T-cell (primary cell): ENCODE measurements at regions not wholly inside any gene's neighbourhood (a gene's known extent, or its start where the extent isn't known, plus 50 kb on each side); places are given as distances from the start of the nearest gene placed in this dataset.

ENCODE experiments used
- ATAC-seq, 4 experiments: fragments of 200-7000 bp in 3 of 4; fragments of 150-1000 bp in 1 of 4; cut with Tn5 transposase; replicated peaks in 1 of 4; 1 replicate in 3 of 4; 2 replicates in 1 of 4; pipeline ENCODE4 v1.10.0; 2021; ENCODE audit warnings: moderate library complexity in 3 of 4, mild to moderate bottlenecking in 2 of 4, moderate number of reproducible peaks in 1 of 4
- CTCF ChIA-PET, 2 donors: fragments of 300-600 bp; sonication (Branson Sonifier 250); formaldehyde crosslinking; loops; one replicate each; lab custom pipeline; 2022; ENCODE audit warnings: antibody characterized with exemption in 2 of 2; lab: Charles Lee
- POLR2A ChIA-PET, 2 donors: fragments of 300-600 bp; sonication (Branson Sonifier 250); formaldehyde crosslinking; loops; one replicate each; lab custom pipeline; 2022; ENCODE audit warnings: antibody characterized with exemption in 2 of 2; lab: Charles Lee
- DNase-seq, 35 experiments: peaks; one replicate each; pipeline versions ENCODE4 v3.0.0 to v3.0.0-alpha.2; 2013 to 2023
- H3K27ac ChIP-seq: one replicate; pipeline ENCODE4 v1.5.1; 2013; ENCODE audit warnings: low read length
- H3K27me3 ChIP-seq, 2 experiments: replicated peaks in 1 of 2; 1 replicate in 1 of 2; 2 replicates in 1 of 2; pipeline versions ENCODE4 v1.6.1 to v1.7.0; 2013; ENCODE audit warnings: low read length in 1 of 2, mixed read lengths in 1 of 2; ENCODE audit not compliant: control insufficient read depth in 2 of 2, insufficient read depth in 2 of 2; ENCODE audit errors: extremely low read depth in 1 of 2
- H3K36me3 ChIP-seq, 2 donors: 1 replicate in 1 of 2; 2 replicates in 1 of 2; pipeline versions ENCODE4 v1.6.1 to v1.7.0; 2013; ENCODE audit warnings: low read length in 1 of 2; ENCODE audit not compliant: control insufficient read depth in 2 of 2, insufficient read depth in 1 of 2; ENCODE audit errors: extremely low read depth in 1 of 2
- H3K4me1 ChIP-seq, 2 experiments: 1 replicate in 1 of 2; 2 replicates in 1 of 2; pipeline versions ENCODE4 v1.6.1 to v1.7.0; 2013; ENCODE audit warnings: low read length in 2 of 2, mixed read lengths in 1 of 2; ENCODE audit not compliant: insufficient read depth in 2 of 2, control insufficient read depth in 1 of 2; ENCODE audit errors: extremely low read depth in 1 of 2
- H3K4me3 ChIP-seq, 2 donors: 1 replicate in 1 of 2; 2 replicates in 1 of 2; pipeline versions ENCODE4 v1.5.1 to v1.7.0; 2013; ENCODE audit warnings: mild to moderate bottlenecking in 2 of 2, low read length in 1 of 2, moderate library complexity in 1 of 2; ENCODE audit not compliant: control insufficient read depth in 1 of 2; ENCODE audit errors: extremely low read depth in 1 of 2
- H3K9me3 ChIP-seq: 2 replicates; pipeline ENCODE4 v1.7.0; 2013
- H3K27ac Mint-ChIP-seq, 2 donors: one replicate each; pipeline ENCODE4 v1.8.0; 2020 to 2021; ENCODE audit warnings: mild to moderate bottlenecking in 2 of 2, mixed read lengths in 2 of 2
- H3K27me3 Mint-ChIP-seq, 2 donors: one replicate each; pipeline ENCODE4 v1.8.0; 2021 to 2022; ENCODE audit warnings: mixed read lengths in 2 of 2
- H3K36me3 Mint-ChIP-seq: one replicate; pipeline ENCODE4 v1.8.0; 2021; ENCODE audit warnings: mixed read lengths
- H3K4me1 Mint-ChIP-seq, 3 donors: one replicate each; pipeline ENCODE4 v1.8.0; 2020 to 2022; ENCODE audit warnings: mixed read lengths in 3 of 3, mild to moderate bottlenecking in 1 of 3
- H3K4me3 Mint-ChIP-seq, 3 donors: one replicate each; pipeline ENCODE4 v1.8.0; 2020 to 2022; ENCODE audit warnings: mild to moderate bottlenecking in 3 of 3, mixed read lengths in 3 of 3, moderate library complexity in 3 of 3
- H3K9me3 Mint-ChIP-seq, 3 donors: one replicate each; pipeline ENCODE4 v1.8.0; 2020 to 2022; ENCODE audit warnings: mixed read lengths in 3 of 3
- WGBS: methylation state at CpG from one replicate; pipeline ENCODE4 v1.1.5; 2013; ENCODE audit warnings: missing lambda C conversion rate; ENCODE audit not compliant: insufficient coverage; 5-methylcytosine and 5-hydroxymethylcytosine counted together

GRCh38 chr4:11693693-11694092 lies 265.0 kb upstream of the HS3ST1 start:
- no peaks in the 10 kb centered on the region for H3K27me3 ChIP-seq
- H3K9me3 Mint-ChIP-seq, result peaks cover 6 to 10% (median 9%) of the 10 kb centered on the region in 3 donors
- no peak overlapping the region for H3K27ac ChIP-seq
- H3K36me3 Mint-ChIP-seq, result no peaks in the 10 kb centered on the region
- WGBS, result 60% methylated on average over 2 of the region's 2 CpGs
- H3K4me3 ChIP-seq, result no peak overlapping the region
- ATAC-seq (no peak), DNase-seq (no peak)
- H3K4me1 Mint-ChIP-seq, result no peaks in the 10 kb centered on the region
- H3K27me3 Mint-ChIP-seq, result no peaks in the 10 kb centered on the region
- ChIA-PET POLR2A (no interaction called here), CTCF (no interaction called here)
- H3K27ac Mint-ChIP-seq, result no peak overlapping the region
- no peaks in the 10 kb centered on the region for H3K4me1 ChIP-seq
- H3K9me3 ChIP-seq, result no peaks in the 10 kb centered on the region
- H3K36me3 ChIP-seq, result no peaks in the 10 kb centered on the region
- H3K4me3 Mint-ChIP-seq, result no peak overlapping the region

- ChIA-PET CTCF (no interaction called here), POLR2A (no interaction called here)
- Histone ChIP-seq H3K36me3 (no peaks in the 10 kb centered on the region), H3K9me3 (no peaks in the 10 kb centered on the region), H3K4me3 (no peak overlapping the region), H3K4me1 (no peaks in the 10 kb centered on the region), H3K27me3 (no peaks in the 10 kb centered on the region), H3K27ac (no peak overlapping the region)
- no peaks in the 10 kb centered on the region for H3K36me3 Mint-ChIP-seq
- no peaks in the 10 kb centered on the region for H3K4me1 Mint-ChIP-seq
- no peak for DNase-seq
- no peaks in the 10 kb centered on the region for H3K27me3 Mint-ChIP-seq
- WGBS, result 73% methylated on average over 2 of the region's 3 CpGs
- H3K9me3 Mint-ChIP-seq, result peaks cover 6 to 10% (median 9%) of the 10 kb centered on the region in 3 donors
- no peak overlapping the region for H3K4me3 Mint-ChIP-seq
- ATAC-seq, result no peak
- H3K27ac Mint-ChIP-seq, result no peak overlapping the region
These were observed 262.5 kb upstream of the HS3ST1 start for GRCh38 chr4:11691236-11691635.

- Mint-ChIP-seq H3K4me3 (no peak overlapping the region), H3K36me3 (no peaks in the 10 kb centered on the region), H3K27me3 (peaks cover 0 to 14% of the 10 kb centered on the region in 2 donors), H3K27ac (no peak overlapping the region), H3K4me1 (no peaks in the 10 kb centered on the region), H3K9me3 (peaks cover 0 to 4% (median 0%) of the 10 kb centered on the region in 3 donors)
- Histone ChIP-seq H3K27me3 (no peaks in the 10 kb centered on the region), H3K4me3 (no peak overlapping the region), H3K4me1 (no peaks in the 10 kb centered on the region), H3K27ac (no peak overlapping the region), H3K9me3 (no peaks in the 10 kb centered on the region), H3K36me3 (no peaks in the 10 kb centered on the region)
- ATAC-seq (no peak), DNase-seq (no peak)
- ChIA-PET POLR2A (no interaction called here), CTCF (no interaction called here)
- no CpG with 5 or more reads among the region's 1 CpG for WGBS
These were observed 259.0 kb upstream of the HS3ST1 start for GRCh38 chr4:11687727-11688126.

GRCh38 chr4:11685481-11685880 lies 256.8 kb upstream of the HS3ST1 start:
- POLR2A ChIA-PET, result no interaction called here
- CTCF ChIA-PET, result no interaction called here
- H3K4me3 Mint-ChIP-seq, result no peak overlapping the region
- H3K27ac ChIP-seq, result no peak overlapping the region
- no peak for ATAC-seq
- H3K4me3 ChIP-seq, result no peak overlapping the region
- H3K36me3 Mint-ChIP-seq, result no peaks in the 10 kb centered on the region
- H3K9me3 ChIP-seq, result no peaks in the 10 kb centered on the region
- WGBS, result 80% methylated on average over 4 of the region's 5 CpGs
- no peak for DNase-seq
- H3K9me3 Mint-ChIP-seq, result peaks cover 0 to 4% (median 0%) of the 10 kb centered on the region in 3 donors
- peaks cover 0 to 14% of the 10 kb centered on the region in 2 donors for H3K27me3 Mint-ChIP-seq
- no peaks in the 10 kb centered on the region for H3K27me3 ChIP-seq
- no peaks in the 10 kb centered on the region for H3K4me1 Mint-ChIP-seq
- no peaks in the 10 kb centered on the region for H3K4me1 ChIP-seq
- no peak overlapping the region for H3K27ac Mint-ChIP-seq
- no peaks in the 10 kb centered on the region for H3K36me3 ChIP-seq

- H3K36me3 Mint-ChIP-seq, result no peaks in the 10 kb centered on the region
- WGBS, result 80% methylated on average over 2 of the region's 3 CpGs
- no peak for ATAC-seq
- no peaks in the 10 kb centered on the region for H3K27me3 ChIP-seq
- no peaks in the 10 kb centered on the region for H3K4me1 ChIP-seq
- DNase-seq, result no peak
- no peaks in the 10 kb centered on the region for H3K4me1 Mint-ChIP-seq
- no peak overlapping the region for H3K27ac Mint-ChIP-seq
- no peak overlapping the region for H3K4me3 Mint-ChIP-seq
- no peaks in the 10 kb centered on the region for H3K36me3 ChIP-seq
- H3K9me3 ChIP-seq, result no peaks in the 10 kb centered on the region
- peaks cover 0 to 8% of the 10 kb centered on the region in 2 donors for H3K27me3 Mint-ChIP-seq
- H3K4me3 ChIP-seq, result no peak overlapping the region
- CTCF ChIA-PET, result no interaction called here
- no peaks in the 10 kb centered on the region for H3K9me3 Mint-ChIP-seq
- H3K27ac ChIP-seq, result no peak overlapping the region
- POLR2A ChIA-PET, result no interaction called here
These were observed 246.5 kb upstream of the HS3ST1 start for GRCh38 chr4:11675051-11675800.

- Histone ChIP-seq H3K4me1 (no peaks in the 10 kb centered on the region), H3K27ac (no peak overlapping the region), H3K4me3 (no peak overlapping the region), H3K9me3 (no peaks in the 10 kb centered on the region), H3K27me3 (no peaks in the 10 kb centered on the region), H3K36me3 (no peaks in the 10 kb centered on the region)
- no peaks in the 10 kb centered on the region for H3K9me3 Mint-ChIP-seq
- no peak overlapping the region for H3K27ac Mint-ChIP-seq
- POLR2A ChIA-PET, result no interaction called here
- H3K27me3 Mint-ChIP-seq, result no peaks in the 10 kb centered on the region
- DNase-seq (no peak), ATAC-seq (no peak)
- H3K4me1 Mint-ChIP-seq, result no peaks in the 10 kb centered on the region
- H3K4me3 Mint-ChIP-seq, result no peak overlapping the region
- CTCF ChIA-PET, result no interaction called here
- H3K36me3 Mint-ChIP-seq, result no peaks in the 10 kb centered on the region
These were observed 241.6 kb upstream of the HS3ST1 start for GRCh38 chr4:11670304-11670703.

GRCh38 chr4:11669156-11669555 lies 240.5 kb upstream of the HS3ST1 start:
- WGBS, result no CpG with 5 or more reads among the region's 2 CpGs
- ChIA-PET POLR2A (no interaction called here), CTCF (no interaction called here)
- DNase-seq, result no peak
- H3K36me3 ChIP-seq, result no peaks in the 10 kb centered on the region
- Mint-ChIP-seq H3K27me3 (no peaks in the 10 kb centered on the region), H3K4me3 (no peak overlapping the region), H3K9me3 (no peaks in the 10 kb centered on the region), H3K27ac (no peak overlapping the region), H3K4me1 (no peaks in the 10 kb centered on the region), H3K36me3 (no peaks in the 10 kb centered on the region)
- no peak for ATAC-seq
- no peaks in the 10 kb centered on the region for H3K9me3 ChIP-seq
- H3K27me3 ChIP-seq, result no peaks in the 10 kb centered on the region
- H3K4me1 ChIP-seq, result no peaks in the 10 kb centered on the region
- H3K27ac ChIP-seq, result no peak overlapping the region
- no peak overlapping the region for H3K4me3 ChIP-seq
